ENCODE measurements at regions not wholly inside any gene's neighbourhood (a gene's known extent, or its start where the extent isn't known, plus 50 kb on each side); places are given as distances from the start of the nearest gene placed in this dataset.

DNA sequence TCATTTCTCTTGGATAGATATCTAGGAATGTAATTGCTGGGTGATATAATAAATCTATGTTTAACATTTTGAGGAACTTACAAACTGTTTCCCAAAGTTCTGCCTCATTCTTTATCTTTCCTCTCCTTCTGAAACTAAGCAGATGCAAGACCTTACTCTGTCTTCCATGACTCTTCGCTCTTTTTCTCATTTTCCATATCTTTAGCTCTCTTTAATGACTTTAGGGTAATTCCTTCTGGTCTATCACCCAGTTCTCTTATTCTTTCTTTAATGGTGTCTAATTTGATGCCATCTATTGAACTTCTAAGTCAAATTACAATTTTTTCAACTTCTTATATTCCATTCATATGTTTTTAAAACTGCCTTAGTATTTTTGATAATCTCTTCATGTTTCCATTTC, 316.6 kb downstream of the POU4F1 start:
- Histone ChIP-seq H3K36me3 (ENCODE audit: insufficient read depth, low read length, poor library complexity, severe bottlenecking) (no peaks in the 10 kb centered on the region), H3K27ac (ENCODE audit: low read depth, low read length, poor library complexity, severe bottlenecking) (no peak overlapping the region), H3K4me1 (ENCODE audit: insufficient read depth, low read length, poor library complexity, severe bottlenecking) (no peaks in the 10 kb centered on the region), H3K4me3 (ENCODE audit: low read depth, low read length, poor library complexity, severe bottlenecking) (no peak overlapping the region), H3K27me3 (replicated peaks; ENCODE audit: insufficient read depth, low read depth, low read length, poor library complexity) (no peaks in the 10 kb centered on the region), H3K9me3 (ENCODE audit: low read depth, low read length, poor library complexity, severe bottlenecking) (peaks cover 15% of the 10 kb centered on the region)
- POLR2A ChIA-PET (ENCODE audit: low non-redundant PET), result no interaction called here
- DNase-seq (ENCODE audit: low spot score), result no peak
- intact Hi-C loops (cut with micrococcal nuclease; ENCODE audit: unreplicated experiment), result no loop called here
- TF ChIP-seq EZH2 (IDR thresholded peaks at IDR 0.05; ENCODE audit: borderline replicate concordance, low read depth, low read length, poor library complexity, severe bottlenecking), result no peak
- no peak for TF ChIP-seq CTCF (conservative IDR thresholded peaks at IDR 0.05; ENCODE audit: low read depth, low read length)
- no TSS peak for BruUV-seq (replicated peaks)
- CTCF ChIA-PET, result no interaction called here

DNA sequence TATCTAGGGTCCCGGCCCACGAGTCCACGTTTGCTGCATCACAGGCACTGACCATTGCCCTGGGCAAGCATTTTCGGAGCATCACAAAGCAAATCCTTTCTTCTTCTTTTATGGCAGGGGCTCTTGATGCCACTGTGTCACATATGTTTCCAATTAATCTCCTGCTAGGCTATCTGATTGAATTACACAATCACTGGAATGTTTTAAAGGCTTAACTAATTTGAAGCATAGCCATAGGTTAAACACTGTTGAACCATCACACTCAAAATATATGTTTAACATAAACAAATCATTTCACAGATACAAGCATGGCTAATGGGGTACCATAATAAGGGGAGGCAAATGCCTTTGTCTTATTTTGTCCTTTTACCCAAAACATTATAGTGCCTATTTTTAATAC, 338.3 kb downstream of the POU4F1 start:
- ChIA-PET CTCF (no interaction called here), POLR2A (ENCODE audit: low non-redundant PET) (no interaction called here)
- TF ChIP-seq CTCF (conservative IDR thresholded peaks at IDR 0.05; ENCODE audit: low read depth, low read length) (no peak), EZH2 (IDR thresholded peaks at IDR 0.05; ENCODE audit: borderline replicate concordance, low read depth, low read length, poor library complexity, severe bottlenecking) (no peak)

GRCh38 chr13:78258304-78258703, 339.7 kb upstream of the EDNRB start:
- ChIA-PET CTCF (no interaction called here), POLR2A (ENCODE audit: low non-redundant PET) (no interaction called here)
- no peak for DNase-seq (ENCODE audit: low spot score)
- no peak overlapping the region for H3K4me3 ChIP-seq (ENCODE audit: low read depth, low read length, poor library complexity, severe bottlenecking)
- no TSS peak for BruUV-seq (replicated peaks)
- H3K9me3 ChIP-seq (ENCODE audit: low read depth, low read length, poor library complexity, severe bottlenecking), result no peaks in the 10 kb centered on the region
- no peak overlapping the region for H3K27ac ChIP-seq (ENCODE audit: low read depth, low read length, poor library complexity, severe bottlenecking)
- H3K27me3 ChIP-seq (replicated peaks; ENCODE audit: insufficient read depth, low read depth, low read length, poor library complexity), result peaks cover 5% of the 10 kb centered on the region
- intact Hi-C loops (cut with micrococcal nuclease; ENCODE audit: unreplicated experiment), result no loop called here
- no peaks in the 10 kb centered on the region for H3K36me3 ChIP-seq (ENCODE audit: insufficient read depth, low read length, poor library complexity, severe bottlenecking)
- TF ChIP-seq CTCF (conservative IDR thresholded peaks at IDR 0.05; ENCODE audit: low read depth, low read length) (no peak), EZH2 (IDR thresholded peaks at IDR 0.05; ENCODE audit: borderline replicate concordance, low read depth, low read length, poor library complexity, severe bottlenecking) (no peak)
- H3K4me1 ChIP-seq (ENCODE audit: insufficient read depth, low read length, poor library complexity, severe bottlenecking), result no peaks in the 10 kb centered on the region

More for the DNA sequence above, 338.3 kb downstream of the POU4F1 start:
- Histone ChIP-seq H3K4me3 (ENCODE audit: low read depth, low read length, poor library complexity, severe bottlenecking) (no peak overlapping the region), H3K36me3 (ENCODE audit: insufficient read depth, low read length, poor library complexity, severe bottlenecking) (no peaks in the 10 kb centered on the region), H3K27me3 (replicated peaks; ENCODE audit: insufficient read depth, low read depth, low read length, poor library complexity) (no peaks in the 10 kb centered on the region), H3K9me3 (ENCODE audit: low read depth, low read length, poor library complexity, severe bottlenecking) (no peaks in the 10 kb centered on the region), H3K27ac (ENCODE audit: low read depth, low read length, poor library complexity, severe bottlenecking) (no peak overlapping the region), H3K4me1 (ENCODE audit: insufficient read depth, low read length, poor library complexity, severe bottlenecking) (no peaks in the 10 kb centered on the region)
- intact Hi-C loops (cut with micrococcal nuclease; ENCODE audit: unreplicated experiment), result no loop called here
- BruUV-seq (replicated peaks), result no TSS peak
- peak; percentile 46 for DNase-seq (ENCODE audit: low spot score)
